ENCODE measurements at regions not wholly inside any gene's neighbourhood (a gene's known extent, or its start where the extent isn't known, plus 50 kb on each side); places are given as distances from the start of the nearest gene placed in this dataset.
"Not testable (repeated sequence)": the region's sequence is repeated elsewhere in the genome, so short reads cannot be mapped to it uniquely, and the experiment has no call there.

- no peak for DNase-seq (ENCODE audit: extremely low read depth, low read depth)
- no peak for TF ChIP-seq CTCF (IDR thresholded peaks at IDR 0.05; ENCODE audit: low read depth, low read length)
These were observed 90.8 kb upstream of the CMC1 start for GRCh38 chr3:28150465-28151206.

GRCh38 chr3:28151207-28151550, 90.2 kb upstream of the CMC1 start:
- DNase-seq (ENCODE audit: extremely low read depth, low read depth): no peak
- TF ChIP-seq CTCF (IDR thresholded peaks at IDR 0.05; ENCODE audit: low read depth, low read length): no peak

- DNase-seq (ENCODE audit: extremely low read depth, low read depth): no peak
These were observed 89.7 kb upstream of the CMC1 start for GRCh38 chr3:28151608-28152228.

GRCh38 chr3:28155631-28156030, 85.8 kb upstream of the CMC1 start:
- TF ChIP-seq CTCF (IDR thresholded peaks at IDR 0.05; ENCODE audit: low read depth, low read length): no peak
- no peak for DNase-seq (ENCODE audit: extremely low read depth, low read depth)

More at GRCh38 chr3:28151608-28152228, 89.7 kb upstream of the CMC1 start:
- TF ChIP-seq CTCF (IDR thresholded peaks at IDR 0.05; ENCODE audit: low read depth, low read length): no peak

- DNase-seq (ENCODE audit: extremely low read depth, low read depth): not testable (repeated sequence)
These were observed 84.8 kb upstream of the CMC1 start for GRCh38 chr3:28156599-28156998.

GRCh38 chr3:28171962-28172361, 69.5 kb upstream of the CMC1 start:
- no peak for TF ChIP-seq CTCF (IDR thresholded peaks at IDR 0.05; ENCODE audit: low read depth, low read length)
- DNase-seq (ENCODE audit: extremely low read depth, low read depth): no peak

- no peak for TF ChIP-seq CTCF (IDR thresholded peaks at IDR 0.05; ENCODE audit: low read depth, low read length)
- DNase-seq (ENCODE audit: extremely low read depth, low read depth): no peak
These were observed 68.7 kb upstream of the CMC1 start for GRCh38 chr3:28172748-28173147.

GRCh38 chr3:28173836-28174235, 67.6 kb upstream of the CMC1 start:
- no peak for DNase-seq (ENCODE audit: extremely low read depth, low read depth)
- no peak for TF ChIP-seq CTCF (IDR thresholded peaks at IDR 0.05; ENCODE audit: low read depth, low read length)

Data from AG09319 (cell line).